Osteoblast (primary cell): ENCODE measurements at regions not wholly inside any gene's neighbourhood (a gene's known extent, or its start where the extent isn't known, plus 50 kb on each side); places are given as distances from the start of the nearest gene placed in this dataset.

Experiments used
- DNase-seq: peaks from one replicate; pipeline ENCODE4 v3.0.0; 2011; ENCODE audit warnings: low spot score, mixed read lengths; ENCODE audit not compliant: insufficient read length; ENCODE audit errors: missing footprints
- H2AFZ ChIP-seq: 2 replicates; pipeline ENCODE4 v1.6.0; 2011; ENCODE audit warnings: mild to moderate bottlenecking, low read length
- H3K27ac ChIP-seq: 2 replicates; pipeline ENCODE4 v1.5.1; 2011; ENCODE audit warnings: mild to moderate bottlenecking, low read depth, low read length, moderate library complexity
- H3K27me3 ChIP-seq: 2 replicates; pipeline ENCODE4 v1.6.0; 2012; ENCODE audit warnings: mild to moderate bottlenecking, control low read depth, inconsistent platforms, low read length, moderate library complexity; ENCODE audit not compliant: insufficient read depth
- H3K36me3 ChIP-seq: 2 replicates; pipeline ENCODE4 v1.5.1; 2011; ENCODE audit warnings: mild to moderate bottlenecking, low read length, control low read depth, moderate library complexity; ENCODE audit not compliant: insufficient read depth
- H3K4me1 ChIP-seq: 2 replicates; pipeline ENCODE4 v1.5.1; 2011; ENCODE audit warnings: mild to moderate bottlenecking, low read length, control low read depth, moderate library complexity; ENCODE audit not compliant: insufficient read depth
- H3K4me2 ChIP-seq: 2 replicates; pipeline ENCODE4 v1.6.0; 2011; ENCODE audit warnings: mild to moderate bottlenecking, low read length; ENCODE audit not compliant: insufficient read depth
- H3K4me3 ChIP-seq: fragments of 200-600 bp; sonication (generic); 3 replicates; pipeline ENCODE4 v1.5.1; 2012; ENCODE audit warnings: mild to moderate bottlenecking, low read length, inconsistent platforms; ENCODE audit not compliant: insufficient read depth
- H3K79me2 ChIP-seq: 2 replicates; pipeline ENCODE4 v1.6.0; 2012; ENCODE audit warnings: mild to moderate bottlenecking, low read length, control low read depth, inconsistent platforms; ENCODE audit not compliant: insufficient read depth
- H3K9me3 ChIP-seq: 2 replicates; pipeline ENCODE4 v1.5.1; 2011; ENCODE audit warnings: low read depth, low read length, control low read depth
- H4K20me1 ChIP-seq: 2 replicates; pipeline ENCODE4 v1.6.0; 2012; ENCODE audit warnings: mild to moderate bottlenecking, low read length, control low read depth; ENCODE audit not compliant: insufficient read depth
- CTCF ChIP-seq: IDR thresholded peaks from 2 replicates; pipeline ENCODE4 v1.5.1; 2011; ENCODE audit warnings: mild to moderate bottlenecking, low read depth, low read length, moderate library complexity; ENCODE audit errors: extremely low read depth

GRCh38 chr9:84445737-84446136 lies 105.2 kb upstream of the SLC28A3 start:
- Histone ChIP-seq H2AFZ (no peak overlapping the region), H3K27me3 (no peaks in the 10 kb centered on the region), H3K79me2 (no peaks in the 10 kb centered on the region), H3K36me3 (no peaks in the 10 kb centered on the region), H3K4me1 (no peaks in the 10 kb centered on the region), H3K9me3 (no peaks in the 10 kb centered on the region), H3K27ac (no peak overlapping the region), H3K4me2 (no peak overlapping the region), H3K4me3 (no peak overlapping the region), H4K20me1 (no peaks in the 10 kb centered on the region)
- no peak for TF ChIP-seq CTCF
- DNase-seq: no peak

- no peak for TF ChIP-seq CTCF
- Histone ChIP-seq H3K27me3 (no peaks in the 10 kb centered on the region), H3K4me2 (no peak overlapping the region), H3K79me2 (no peaks in the 10 kb centered on the region), H4K20me1 (no peaks in the 10 kb centered on the region), H3K4me1 (no peaks in the 10 kb centered on the region), H3K9me3 (no peaks in the 10 kb centered on the region), H2AFZ (no peak overlapping the region), H3K27ac (no peak overlapping the region), H3K36me3 (no peaks in the 10 kb centered on the region), H3K4me3 (no peak overlapping the region)
- no peak for DNase-seq
Observed at GRCh38 chr9:84447305-84447704, 106.7 kb upstream of the SLC28A3 start.

- H3K4me3 ChIP-seq: no peak overlapping the region
- H3K36me3 ChIP-seq: no peaks in the 10 kb centered on the region
- H3K4me1 ChIP-seq: no peaks in the 10 kb centered on the region
- no peaks in the 10 kb centered on the region for H4K20me1 ChIP-seq
- no peak overlapping the region for H2AFZ ChIP-seq
- H3K27me3 ChIP-seq: no peaks in the 10 kb centered on the region
- H3K9me3 ChIP-seq: no peaks in the 10 kb centered on the region
- H3K27ac ChIP-seq: no peak overlapping the region
- no peaks in the 10 kb centered on the region for H3K79me2 ChIP-seq
- no peak for DNase-seq
- no peak overlapping the region for H3K4me2 ChIP-seq
- no peak for TF ChIP-seq CTCF
Observed at GRCh38 chr9:84450029-84450428, 109.5 kb upstream of the SLC28A3 start.

- H3K4me2 ChIP-seq: no peak overlapping the region
- no peak overlapping the region for H2AFZ ChIP-seq
- H3K27me3 ChIP-seq: no peaks in the 10 kb centered on the region
- TF ChIP-seq CTCF: no peak
- H4K20me1 ChIP-seq: no peaks in the 10 kb centered on the region
- no peaks in the 10 kb centered on the region for H3K79me2 ChIP-seq
- no peak overlapping the region for H3K27ac ChIP-seq
- H3K36me3 ChIP-seq: no peaks in the 10 kb centered on the region
- H3K4me3 ChIP-seq: no peak overlapping the region
- H3K4me1 ChIP-seq: no peaks in the 10 kb centered on the region
- no peaks in the 10 kb centered on the region for H3K9me3 ChIP-seq
- no peak for DNase-seq
Observed at GRCh38 chr9:84456527-84456926, 116.0 kb upstream of the SLC28A3 start.
